Hepatocyte (in vitro differentiated cells): ENCODE measurements at regions not wholly inside any gene's neighbourhood (a gene's known extent, or its start where the extent isn't known, plus 50 kb on each side); places are given as distances from the start of the nearest gene placed in this dataset.

Experiments used
- DNase-seq: peaks from one replicate; pipeline ENCODE4 v3.0.0-alpha.2; 2016; ENCODE audit warnings: low spot score
- H2AFZ ChIP-seq: fragments of 200-600 bp; sonication (generic); 2 replicates; pipeline ENCODE4 v1.6.0; 2016; ENCODE audit warnings: antibody characterized with exemption, mild to moderate bottlenecking
- H3K27ac ChIP-seq: fragments of 200-600 bp; sonication (generic); 2 replicates; pipeline ENCODE4 v1.5.1; 2016; ENCODE audit warnings: mild to moderate bottlenecking
- H3K27me3 ChIP-seq: fragments of 200-600 bp; sonication (generic); 2 replicates; pipeline ENCODE4 v1.6.1; 2016
- H3K36me3 ChIP-seq: fragments of 200-600 bp; sonication (generic); replicated peaks from 2 replicates; pipeline ENCODE4 v1.5.1; 2016; ENCODE audit warnings: low read depth; ENCODE audit not compliant: insufficient read depth
- H3K4me1 ChIP-seq: fragments of 200-600 bp; sonication (generic); 2 replicates; pipeline ENCODE4 v1.5.1; 2016; ENCODE audit warnings: mild to moderate bottlenecking, moderate library complexity; ENCODE audit not compliant: insufficient read depth
- H3K4me2 ChIP-seq: fragments of 200-600 bp; sonication (generic); 2 replicates; pipeline ENCODE4 v1.6.0; 2016
- H3K4me3 ChIP-seq: fragments of 200-600 bp; sonication (generic); 2 replicates; pipeline ENCODE4 v1.5.1; 2016; ENCODE audit warnings: mild to moderate bottlenecking
- H3K79me2 ChIP-seq: fragments of 200-600 bp; sonication (generic); 2 replicates; pipeline ENCODE4 v1.6.0; 2017; ENCODE audit warnings: mild to moderate bottlenecking
- H3K9me2 ChIP-seq: fragments of 200-600 bp; sonication (generic); replicated peaks from 2 replicates; pipeline ENCODE4 v1.6.0; 2017; ENCODE audit warnings: mild to moderate bottlenecking; ENCODE audit not compliant: insufficient read depth
- H3K9me3 ChIP-seq: fragments of 200-600 bp; sonication (generic); 2 replicates; pipeline ENCODE4 v1.5.1; 2016; ENCODE audit warnings: low read depth, mild to moderate bottlenecking
- H4K20me1 ChIP-seq: fragments of 200-600 bp; sonication (generic); 2 replicates; pipeline ENCODE4 v1.6.0; 2016; ENCODE audit warnings: mild to moderate bottlenecking; ENCODE audit not compliant: insufficient read depth, poor library complexity, severe bottlenecking
- CTCF ChIP-seq: fragments of 200-600 bp; sonication (generic); IDR thresholded peaks from 2 replicates; pipeline ENCODE4 v1.5.1; 2016; ENCODE audit warnings: antibody characterized with exemption, mild to moderate bottlenecking; ENCODE audit not compliant: poor library complexity
- EZH2 ChIP-seq: fragments of 200-600 bp; sonication (generic); IDR thresholded peaks from 2 replicates; pipeline ENCODE4 v1.6.1; 2016; ENCODE audit warnings: antibody characterized with exemption, mild to moderate bottlenecking, borderline replicate concordance
- EZH2phosphoT487 ChIP-seq: fragments of 200-600 bp; sonication (generic); IDR thresholded peaks from one replicate; pipeline ENCODE4 v1.6.1; 2018; ENCODE audit warnings: antibody characterized with exemption, mild to moderate bottlenecking, low read depth, moderate library complexity; ENCODE audit not compliant: unreplicated experiment, severe bottlenecking
- WGBS: methylation state at CpG from one replicate; pipeline ENCODE4 v1.1.6; 2016; ENCODE audit warnings: low lambda C conversion rate; ENCODE audit errors: missing lambda C conversion rate; 5-methylcytosine and 5-hydroxymethylcytosine counted together

- Histone ChIP-seq H3K9me3 (no peaks in the 10 kb centered on the region), H3K4me3 (no peak overlapping the region), H3K27me3 (no peaks in the 10 kb centered on the region), H3K36me3 (no peaks in the 10 kb centered on the region), H3K4me1 (no peaks in the 10 kb centered on the region), H3K4me2 (no peak overlapping the region), H3K79me2 (no peaks in the 10 kb centered on the region), H2AFZ (no peak overlapping the region), H3K9me2 (no peaks in the 10 kb centered on the region), H4K20me1 (no peaks in the 10 kb centered on the region), H3K27ac (no peak overlapping the region)
- DNase-seq: no peak
- TF ChIP-seq EZH2phosphoT487 (no peak), CTCF (no peak), EZH2 (no peak)
- 72% methylated on average over 4 of the region's 4 CpGs for WGBS
These were observed 522.6 kb upstream of the PLXNA2 start for GRCh38 chr1:208766832-208767231.

- Histone ChIP-seq H3K79me2 (no peaks in the 10 kb centered on the region), H3K9me2 (no peaks in the 10 kb centered on the region), H3K27me3 (no peaks in the 10 kb centered on the region), H3K4me3 (no peak overlapping the region), H2AFZ (no peak overlapping the region), H3K4me1 (no peaks in the 10 kb centered on the region), H3K4me2 (no peak overlapping the region), H4K20me1 (no peaks in the 10 kb centered on the region), H3K9me3 (no peaks in the 10 kb centered on the region), H3K36me3 (no peaks in the 10 kb centered on the region), H3K27ac (no peak overlapping the region)
- TF ChIP-seq EZH2phosphoT487: no peak
- TF ChIP-seq CTCF: no peak
- TF ChIP-seq EZH2: no peak
- no peak for DNase-seq
- 76% methylated on average over 3 of the region's 3 CpGs for WGBS
These were observed 523.6 kb upstream of the PLXNA2 start for GRCh38 chr1:208767816-208768215.

GRCh38 chr1:208772891-208773290, 528.7 kb upstream of the PLXNA2 start:
- 75% methylated on average over 4 of the region's 4 CpGs for WGBS

More at GRCh38 chr1:208772891-208773290, 528.7 kb upstream of the PLXNA2 start:
- Histone ChIP-seq H3K36me3 (no peaks in the 10 kb centered on the region), H4K20me1 (no peaks in the 10 kb centered on the region), H3K9me2 (no peaks in the 10 kb centered on the region), H3K4me3 (no peak overlapping the region), H3K4me1 (no peaks in the 10 kb centered on the region), H3K27ac (no peak overlapping the region), H3K9me3 (no peaks in the 10 kb centered on the region), H3K27me3 (no peaks in the 10 kb centered on the region), H2AFZ (no peak overlapping the region), H3K4me2 (no peak overlapping the region), H3K79me2 (no peaks in the 10 kb centered on the region)
- no peak for TF ChIP-seq CTCF
- no peak for TF ChIP-seq EZH2phosphoT487
- no peak for TF ChIP-seq EZH2
- DNase-seq: no peak
